ENCODE measurements at regions not wholly inside any gene's neighbourhood (a gene's known extent, or its start where the extent isn't known, plus 50 kb on each side); places are given as distances from the start of the nearest gene placed in this dataset.
A peak's percentile ranks its signal among the peaks of the same experiment; 100 is the strongest.

GRCh38 chr3:193938613-193939012 lies 197.3 kb upstream of the HES1 start:
- no peak for DNase-seq

- DNase-seq, result no peak
These were observed 196.4 kb upstream of the HES1 start for GRCh38 chr3:193939527-193939926.

GRCh38 chr3:193940526-193940925 lies 195.4 kb upstream of the HES1 start:
- no peak for DNase-seq

GRCh38 chr3:193941486-193941885 lies 194.5 kb upstream of the HES1 start:
- DNase-seq, result no peak

GRCh38 chr3:193942516-193943055 lies 193.4 kb upstream of the HES1 start:
- no peak for DNase-seq

GRCh38 chr3:193943200-193943599 lies 192.7 kb upstream of the HES1 start:
- no peak for DNase-seq

- no peak for DNase-seq
These were observed 192.0 kb upstream of the HES1 start for GRCh38 chr3:193943851-193944517.

- DNase-seq, result no peak
These were observed 191.4 kb upstream of the HES1 start for GRCh38 chr3:193944518-193944884.

GRCh38 chr3:193945143-193945542 lies 190.8 kb upstream of the HES1 start:
- DNase-seq, result no peak

GRCh38 chr3:193946945-193947344 lies 189.0 kb upstream of the HES1 start:
- no peak for DNase-seq

- no peak for DNase-seq
These were observed 188.4 kb upstream of the HES1 start for GRCh38 chr3:193947596-193947995.

GRCh38 chr3:193948459-193948858 lies 187.5 kb upstream of the HES1 start:
- no peak for DNase-seq

- no peak for DNase-seq
These were observed 184.1 kb upstream of the HES1 start for GRCh38 chr3:193951859-193952258.

- DNase-seq, result no peak
These were observed 181.2 kb upstream of the HES1 start for GRCh38 chr3:193954752-193955151.

GRCh38 chr3:193955719-193956118 lies 180.2 kb upstream of the HES1 start:
- no peak for DNase-seq

- no peak for DNase-seq
These were observed 176.1 kb upstream of the HES1 start for GRCh38 chr3:193959861-193960260.

GRCh38 chr3:193960487-193961274 lies 175.3 kb upstream of the HES1 start:
- DNase-seq, result no peak

GRCh38 chr3:193962986-193963685 lies 172.8 kb upstream of the HES1 start:
- DNase-seq, result no peak

- DNase-seq, result no peak
These were observed 172.0 kb upstream of the HES1 start for GRCh38 chr3:193963808-193964516.

- DNase-seq, result no peak
These were observed 171.4 kb upstream of the HES1 start for GRCh38 chr3:193964517-193964880.

GRCh38 chr3:193968380-193968974 lies 167.5 kb upstream of the HES1 start:
- no peak for DNase-seq

- peak; percentile 20 for DNase-seq
These were observed 165.7 kb upstream of the HES1 start for GRCh38 chr3:193970131-193970772.
